HG02610 (cell line): ENCODE measurements at regions not wholly inside any gene's neighbourhood (a gene's known extent, or its start where the extent isn't known, plus 50 kb on each side); places are given as distances from the start of the nearest gene placed in this dataset.

ENCODE experiments used
- ATAC-seq: cut with Tn5 transposase; IDR thresholded peaks from one replicate; pipeline ENCODE4 v1.9.1; 2021; ENCODE audit warnings: mild to moderate bottlenecking, moderate library complexity; ENCODE audit not compliant: unreplicated experiment

DNA sequence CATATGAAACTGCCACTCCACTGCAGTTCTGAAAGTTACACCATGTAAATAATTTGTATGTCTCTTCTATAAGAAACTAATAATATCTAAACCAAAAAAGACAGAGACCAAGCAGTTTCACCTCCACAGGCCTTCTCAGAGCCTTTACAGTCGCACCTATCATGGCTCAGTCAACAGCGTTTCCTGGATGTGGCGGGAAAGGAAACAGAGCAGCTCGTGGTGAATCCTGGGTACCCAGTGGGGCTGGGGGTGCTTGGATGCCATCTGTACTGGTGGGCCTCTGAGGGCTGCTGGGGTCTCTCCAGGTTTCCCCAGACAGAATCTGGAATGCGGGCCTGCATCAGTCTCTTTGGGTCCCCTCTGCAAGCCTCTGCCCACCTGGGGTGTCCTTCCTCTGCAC lies 100.2 kb upstream of the CASZ1 start:
- no peak for ATAC-seq

GRCh38 chr1:10897321-10897980 lies 101.0 kb upstream of the CASZ1 start:
- no peak for ATAC-seq

DNA sequence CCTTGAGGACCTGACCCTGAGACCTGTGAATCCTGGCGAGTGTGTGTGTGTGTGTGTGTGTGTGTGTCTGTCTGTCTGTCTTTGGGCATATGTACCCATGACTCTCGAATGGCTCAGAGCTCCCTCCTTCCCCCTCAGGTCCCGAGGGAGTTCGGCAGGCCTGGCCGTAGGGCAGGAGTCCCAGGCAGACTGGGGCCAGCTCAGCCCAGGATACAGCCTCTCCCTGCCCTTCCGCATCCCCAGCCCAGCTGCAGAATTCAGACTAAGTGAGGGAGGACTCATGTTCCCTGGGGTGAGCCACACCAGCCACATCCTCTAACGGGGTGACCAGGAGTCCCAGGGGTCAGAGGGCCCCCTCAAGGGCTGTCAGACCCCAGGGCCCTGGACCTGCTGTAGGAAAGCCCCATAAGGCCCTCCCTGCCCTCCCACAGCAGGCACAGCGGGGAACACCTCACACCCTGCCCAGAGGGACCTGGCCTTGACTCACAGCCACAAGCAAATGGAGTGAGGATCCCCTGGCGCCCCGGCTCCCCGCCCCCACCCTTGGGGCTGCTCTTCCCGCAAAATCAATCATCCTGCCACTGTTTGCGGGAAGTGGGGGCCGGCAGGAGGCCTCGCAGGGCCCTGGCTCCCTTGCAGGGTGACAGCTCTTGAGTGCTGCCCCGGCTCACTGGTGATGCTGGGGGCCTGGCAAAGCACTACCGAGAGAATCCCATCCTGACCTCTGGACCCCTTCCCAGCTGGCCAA lies 101.7 kb upstream of the CASZ1 start:
- ATAC-seq: no peak

DNA sequence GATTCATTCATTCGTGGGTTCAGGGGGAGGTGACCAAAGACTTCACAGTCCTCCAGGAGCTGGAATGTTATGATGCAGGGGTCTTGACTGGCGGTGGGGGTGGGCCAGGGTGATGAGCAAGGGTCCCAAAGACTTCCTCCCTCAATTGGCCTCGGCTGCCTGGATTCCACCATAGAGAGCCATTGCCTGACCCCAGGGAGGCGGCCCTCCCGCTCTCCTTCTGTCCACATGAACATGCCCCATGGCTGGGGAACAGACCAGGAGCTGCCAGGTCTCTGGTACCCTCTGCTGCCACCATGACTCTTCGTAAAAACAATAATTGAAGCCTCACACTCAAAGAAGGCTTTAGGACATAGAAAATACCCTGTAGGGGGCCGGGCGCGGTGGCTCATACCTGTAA lies 102.5 kb upstream of the CASZ1 start:
- no peak for ATAC-seq

DNA sequence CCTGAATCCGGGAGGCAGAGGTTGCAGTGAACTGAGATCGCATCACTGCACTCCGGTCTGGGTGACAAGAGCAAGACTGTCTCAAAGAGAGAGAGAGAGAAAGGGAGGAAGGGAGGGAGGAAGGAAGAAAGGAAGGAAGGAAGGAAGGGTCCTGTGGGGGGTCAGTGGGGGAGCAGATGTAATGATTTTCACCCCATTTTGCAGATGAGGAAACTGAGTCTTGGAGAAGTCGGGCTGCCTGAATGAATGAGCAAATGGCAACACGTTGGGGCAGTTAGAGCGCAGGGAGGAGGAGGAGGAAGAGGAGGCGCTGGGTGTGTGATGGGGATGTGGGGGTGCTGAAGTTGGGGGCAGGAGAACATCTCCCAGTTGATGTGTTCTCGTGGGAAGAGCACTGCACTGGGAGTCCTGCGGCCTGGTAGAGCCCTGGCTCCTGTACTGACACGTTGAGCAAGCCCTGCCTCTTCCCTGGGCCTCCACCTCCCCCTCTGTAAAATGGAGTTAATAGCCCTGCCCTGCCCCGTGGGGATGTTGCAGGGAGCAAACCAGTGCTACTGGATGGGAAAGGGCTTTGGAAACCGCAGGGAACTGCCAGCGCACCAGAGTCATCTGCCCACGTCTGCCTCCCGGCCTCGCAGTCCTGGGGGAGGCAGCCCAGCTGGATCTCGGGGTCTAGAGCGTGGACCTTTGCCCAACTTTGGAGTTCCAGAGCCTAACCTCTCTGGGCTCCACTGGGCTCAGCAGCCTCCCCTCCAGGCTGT lies 103.2 kb upstream of the CASZ1 start:
- ATAC-seq: no peak

GRCh38 chr1:10900251-10900651 lies 103.8 kb upstream of the CASZ1 start:
- ATAC-seq: no peak

DNA sequence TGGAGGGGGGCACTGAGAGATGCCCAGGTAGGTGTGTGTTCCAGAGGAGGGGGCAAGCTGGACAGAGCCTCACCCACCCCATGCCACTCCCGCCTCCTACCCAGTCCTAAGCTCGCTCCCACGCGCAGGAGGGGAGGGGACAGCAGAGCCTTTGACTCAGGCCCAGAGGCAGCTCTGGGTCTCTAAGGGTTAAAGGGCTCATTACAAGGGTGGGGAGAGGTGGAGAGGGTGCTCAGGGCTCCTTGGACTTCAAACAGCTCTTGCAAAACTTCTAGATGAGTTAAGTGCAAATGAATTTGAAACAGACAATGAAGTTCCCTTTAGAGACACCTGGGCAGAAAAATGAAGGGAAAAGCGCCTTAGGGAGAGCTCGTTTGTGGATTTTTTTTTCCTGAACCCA lies 104.2 kb upstream of the CASZ1 start:
- no peak for ATAC-seq

DNA sequence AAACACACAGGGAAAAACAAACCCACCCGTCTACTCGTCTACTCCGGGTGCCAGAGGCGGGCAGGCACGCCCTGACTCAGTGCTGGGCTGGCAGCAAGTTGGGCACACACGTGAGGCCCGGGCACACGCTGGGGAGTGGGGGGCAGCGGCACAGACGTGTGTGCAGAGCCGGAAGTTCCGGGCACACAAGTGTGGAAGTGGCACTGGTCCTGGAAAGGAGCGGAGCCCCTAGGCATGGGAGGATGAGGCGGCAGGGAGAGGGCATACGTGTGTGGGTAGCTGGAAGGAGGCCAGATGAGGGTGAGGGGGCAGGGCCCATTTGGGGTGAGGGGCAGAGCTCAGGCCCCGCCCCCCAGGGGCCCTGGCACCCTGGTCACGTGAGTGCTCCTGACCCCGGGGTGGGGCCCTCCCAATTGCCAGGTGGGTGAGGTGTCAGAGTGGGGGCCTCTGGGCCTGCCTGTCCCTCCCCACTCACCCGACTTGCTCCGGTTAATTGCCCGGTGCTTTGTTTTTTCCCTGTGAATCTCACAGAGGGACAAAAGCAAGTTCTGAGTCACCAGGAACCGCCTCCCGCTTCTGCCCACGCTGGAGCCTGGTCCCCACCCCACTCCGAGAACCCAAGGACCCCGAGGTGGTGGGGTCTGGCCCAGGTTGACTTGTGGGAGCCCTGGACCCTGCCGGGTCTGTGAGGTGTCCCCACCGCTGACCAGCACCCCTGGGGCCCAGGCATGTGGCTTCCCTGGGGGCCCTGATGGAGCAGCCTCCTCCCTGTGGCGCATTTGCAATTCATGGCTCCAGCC lies 104.8 kb upstream of the CASZ1 start:
- no peak for ATAC-seq

DNA sequence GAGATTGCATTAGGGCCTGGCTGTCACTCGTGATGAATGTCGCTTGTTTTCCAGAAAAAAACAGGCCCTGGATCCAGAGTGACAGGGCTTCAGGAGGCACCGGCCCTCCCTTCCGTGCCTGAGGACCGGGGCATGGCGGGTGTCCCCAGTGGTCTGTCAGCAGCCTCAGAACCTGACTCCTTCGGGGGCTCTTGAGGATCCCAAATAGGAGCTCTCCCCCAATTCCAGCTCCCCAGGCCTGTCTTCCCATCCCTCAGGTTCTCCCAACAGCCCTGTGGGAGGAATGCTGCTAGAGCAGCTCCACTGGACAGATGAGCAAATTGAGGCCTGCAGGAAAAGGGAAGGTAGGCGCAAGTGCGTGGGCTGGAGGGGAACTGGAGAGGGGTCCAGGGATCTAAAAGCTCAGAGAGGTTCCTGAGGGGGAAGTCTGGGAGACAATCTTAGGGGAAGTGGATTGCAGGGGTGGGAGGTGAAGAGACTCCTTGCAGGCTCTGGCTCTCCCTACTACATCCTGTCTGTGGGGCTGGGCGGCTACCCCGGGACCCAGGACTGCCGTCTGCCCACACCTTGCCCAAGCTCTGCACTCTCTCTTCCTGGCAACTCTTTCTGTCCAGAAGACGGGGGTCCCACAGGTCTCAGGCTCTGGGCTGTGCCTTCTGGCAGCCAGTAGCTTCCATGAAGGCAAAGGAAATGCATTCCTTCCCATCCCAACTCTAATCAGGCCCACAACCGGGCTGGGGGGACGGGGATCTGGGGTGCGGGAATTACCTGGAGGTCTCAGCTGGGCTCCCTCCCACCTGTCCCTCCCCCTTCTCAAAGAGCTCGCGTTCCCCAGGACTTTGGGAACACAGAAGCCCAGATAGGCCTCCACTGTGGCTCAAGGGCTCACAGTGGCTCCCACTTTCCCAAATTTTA lies 105.7 kb upstream of the CASZ1 start:
- no peak for ATAC-seq

DNA sequence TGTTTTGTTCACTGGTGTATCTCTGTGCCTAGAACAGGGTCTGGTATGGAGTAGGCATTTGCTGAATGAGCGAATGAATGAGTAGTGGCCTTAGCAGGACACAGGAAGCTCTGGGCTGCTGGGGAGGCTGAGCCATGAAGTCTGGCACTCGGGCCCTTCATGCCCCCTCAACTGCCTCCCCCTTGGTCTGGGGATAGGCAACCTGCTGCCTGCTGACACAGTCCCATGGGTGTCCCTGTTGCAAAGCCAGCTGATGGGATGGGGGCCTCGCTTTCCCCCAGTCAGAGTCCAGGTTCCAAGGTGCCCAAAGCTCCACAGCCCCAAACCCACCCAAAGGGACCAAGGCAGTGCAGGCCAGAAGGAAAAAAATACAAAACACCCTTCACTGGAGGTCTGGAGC lies 107.0 kb upstream of the CASZ1 start:
- no peak for ATAC-seq

DNA sequence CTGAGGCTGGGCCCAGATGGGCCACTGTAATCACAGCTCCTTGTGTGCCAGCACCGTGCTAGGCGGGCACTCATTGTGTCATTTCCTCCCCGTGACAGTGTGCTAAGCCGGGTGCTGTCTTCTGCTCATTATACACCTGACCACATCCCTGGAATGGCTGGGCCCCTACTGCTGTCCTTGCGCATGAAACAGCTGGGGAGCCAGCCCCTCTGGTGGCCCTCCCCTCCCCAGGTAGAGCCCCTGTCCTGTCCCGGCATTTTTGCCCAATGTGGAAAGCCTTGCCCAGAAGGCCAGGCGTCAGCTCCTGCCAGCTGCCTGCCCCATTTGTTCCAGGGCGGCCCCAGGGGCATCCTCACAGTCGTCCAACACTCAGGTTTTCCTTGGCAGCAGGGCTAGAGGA lies 107.4 kb upstream of the CASZ1 start:
- no peak for ATAC-seq

- no peak for ATAC-seq
Observed at GRCh38 chr1:10904396-10905358, 107.8 kb upstream of the TARDBP start.

DNA sequence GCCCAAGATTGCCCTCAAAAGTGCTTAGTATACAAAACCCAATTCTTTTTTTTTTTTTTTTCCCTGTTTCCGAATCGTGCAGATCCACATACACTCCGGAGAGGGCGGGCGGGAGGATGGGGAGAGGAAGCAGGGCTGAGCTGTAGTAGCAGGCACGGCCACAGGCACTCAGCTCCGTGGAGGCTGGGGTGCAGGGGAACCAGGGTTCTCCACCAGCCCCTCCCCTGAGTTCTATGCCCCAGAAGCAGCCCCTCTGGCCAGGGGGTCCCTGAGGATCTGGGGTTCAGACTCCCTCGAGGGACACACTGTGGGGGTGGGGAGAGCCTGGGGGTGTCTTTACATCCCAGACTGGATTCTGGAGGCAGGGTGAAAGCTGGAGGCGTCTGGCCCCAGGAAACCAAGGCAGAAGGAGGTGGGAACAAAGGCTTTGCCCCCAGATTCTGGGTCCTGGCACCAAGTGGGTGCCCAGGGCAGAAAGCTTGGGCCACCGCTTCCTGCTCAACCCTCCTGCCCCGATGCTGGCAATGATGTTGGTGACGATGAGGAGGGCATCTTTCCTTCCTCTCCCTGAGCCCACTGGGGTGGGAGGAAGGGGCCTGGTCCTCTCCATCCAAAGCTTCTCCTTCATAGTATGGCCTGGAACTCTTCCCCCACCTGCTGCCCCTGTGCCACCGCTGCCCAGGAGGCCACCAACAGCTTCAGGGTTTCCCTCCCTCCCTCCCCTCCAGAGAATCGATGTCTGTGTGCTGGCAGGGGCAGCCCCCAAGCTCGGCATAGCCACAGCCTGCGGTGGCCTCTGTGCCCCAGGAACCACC lies 106.4 kb upstream of the TARDBP start:
- ATAC-seq: no peak

- ATAC-seq: no peak
Observed at GRCh38 chr1:10906866-10907519, 105.5 kb upstream of the TARDBP start.

DNA sequence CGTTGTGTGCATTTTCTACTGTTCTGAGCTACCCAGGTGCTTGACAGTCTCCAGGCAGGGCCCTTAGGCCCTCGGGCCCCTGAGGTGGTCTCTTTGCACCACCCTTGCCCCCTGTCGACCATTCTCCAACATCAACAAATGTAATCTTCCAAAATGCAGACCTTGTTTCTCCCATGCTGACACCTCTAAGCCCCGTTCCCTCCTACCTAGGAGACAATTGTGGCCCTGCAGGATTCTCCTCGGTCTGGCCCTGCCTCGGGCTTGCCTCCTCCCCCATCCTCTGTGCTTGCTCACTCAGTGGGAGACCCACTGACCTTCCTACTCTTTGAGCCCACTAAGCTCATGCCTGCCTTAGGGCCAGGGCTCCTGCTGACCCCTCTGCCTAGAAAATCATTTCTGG lies 104.2 kb upstream of the TARDBP start:
- ATAC-seq: no peak

GRCh38 chr1:10909697-10910680 lies 102.5 kb upstream of the TARDBP start:
- no peak for ATAC-seq
